GM23338 (cell line): ENCODE measurements at regions not wholly inside any gene's neighbourhood (a gene's known extent, or its start where the extent isn't known, plus 50 kb on each side); places are given as distances from the start of the nearest gene placed in this dataset.

Experiments used
- CREB1 ChIP-seq: fragments of 250-450 bp; sonication (Bioruptor Pico); IDR thresholded peaks from 2 replicates; pipeline ENCODE4 v1.5.0; 2020; ENCODE audit warnings: low read depth, mild to moderate bottlenecking, moderate library complexity
- CTCF ChIP-seq, 2 experiments: fragments of 200-600 bp in 1 of 2; sonication (generic) in 1 of 2; conservative IDR thresholded peaks; 2 replicates each; pipeline versions ENCODE4 v1.5.1 to v1.6.1; 2016 to 2017; ENCODE audit warnings: antibody characterized with exemption in 2 of 2, low read depth in 2 of 2, mild to moderate bottlenecking in 2 of 2, moderate library complexity in 1 of 2
- EZH2 ChIP-seq: fragments of 200-600 bp; sonication (generic); IDR thresholded peaks from one replicate; pipeline ENCODE4 v1.8.0; 2017; ENCODE audit warnings: antibody characterized with exemption, mild to moderate bottlenecking, low read depth; ENCODE audit not compliant: unreplicated experiment
- EZH2phosphoT487 ChIP-seq: fragments of 200-600 bp; sonication (generic); IDR thresholded peaks from one replicate; pipeline ENCODE4 v1.8.1; 2018; ENCODE audit warnings: antibody characterized with exemption; ENCODE audit not compliant: unreplicated experiment
- JUNB ChIP-seq: IDR thresholded peaks from one replicate; pipeline ENCODE4 v1.6.1; 2016; ENCODE audit warnings: antibody characterized with exemption; ENCODE audit not compliant: unreplicated experiment
- NANOG ChIP-seq: IDR thresholded peaks from 2 replicates; pipeline ENCODE4 v1.6.1; 2016; ENCODE audit warnings: antibody characterized with exemption, borderline replicate concordance
- POLR2AphosphoS5 ChIP-seq: IDR thresholded peaks from 2 replicates; pipeline ENCODE4 v1.6.1; 2016; ENCODE audit warnings: antibody characterized with exemption, low read depth
- TF ChIP-seq, protein P1 (sequence below): IDR thresholded peaks from one replicate; pipeline ENCODE4 v1.6.1; 2018; ENCODE audit warnings: antibody characterized with exemption; ENCODE audit not compliant: unreplicated experiment

- TF ChIP-seq CTCF (conservative IDR thresholded peaks at IDR 0.05; ENCODE audit: low read depth in 2 of 2), result no peak
- TF ChIP-seq, protein P1, sequence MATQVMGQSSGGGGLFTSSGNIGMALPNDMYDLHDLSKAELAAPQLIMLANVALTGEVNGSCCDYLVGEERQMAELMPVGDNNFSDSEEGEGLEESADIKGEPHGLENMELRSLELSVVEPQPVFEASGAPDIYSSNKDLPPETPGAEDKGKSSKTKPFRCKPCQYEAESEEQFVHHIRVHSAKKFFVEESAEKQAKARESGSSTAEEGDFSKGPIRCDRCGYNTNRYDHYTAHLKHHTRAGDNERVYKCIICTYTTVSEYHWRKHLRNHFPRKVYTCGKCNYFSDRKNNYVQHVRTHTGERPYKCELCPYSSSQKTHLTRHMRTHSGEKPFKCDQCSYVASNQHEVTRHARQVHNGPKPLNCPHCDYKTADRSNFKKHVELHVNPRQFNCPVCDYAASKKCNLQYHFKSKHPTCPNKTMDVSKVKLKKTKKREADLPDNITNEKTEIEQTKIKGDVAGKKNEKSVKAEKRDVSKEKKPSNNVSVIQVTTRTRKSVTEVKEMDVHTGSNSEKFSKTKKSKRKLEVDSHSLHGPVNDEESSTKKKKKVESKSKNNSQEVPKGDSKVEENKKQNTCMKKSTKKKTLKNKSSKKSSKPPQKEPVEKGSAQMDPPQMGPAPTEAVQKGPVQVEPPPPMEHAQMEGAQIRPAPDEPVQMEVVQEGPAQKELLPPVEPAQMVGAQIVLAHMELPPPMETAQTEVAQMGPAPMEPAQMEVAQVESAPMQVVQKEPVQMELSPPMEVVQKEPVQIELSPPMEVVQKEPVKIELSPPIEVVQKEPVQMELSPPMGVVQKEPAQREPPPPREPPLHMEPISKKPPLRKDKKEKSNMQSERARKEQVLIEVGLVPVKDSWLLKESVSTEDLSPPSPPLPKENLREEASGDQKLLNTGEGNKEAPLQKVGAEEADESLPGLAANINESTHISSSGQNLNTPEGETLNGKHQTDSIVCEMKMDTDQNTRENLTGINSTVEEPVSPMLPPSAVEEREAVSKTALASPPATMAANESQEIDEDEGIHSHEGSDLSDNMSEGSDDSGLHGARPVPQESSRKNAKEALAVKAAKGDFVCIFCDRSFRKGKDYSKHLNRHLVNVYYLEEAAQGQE, result no peak
- no peak for TF ChIP-seq POLR2AphosphoS5
- TF ChIP-seq CREB1 (CRISPR knock-in tag), result no peak
- no peak for TF ChIP-seq NANOG
- no peak for TF ChIP-seq JUNB
- no peak for TF ChIP-seq EZH2phosphoT487
- TF ChIP-seq EZH2, result no peak
These were observed 1152.0 kb upstream of the CDH2 start for GRCh38 chr18:29328932-29329331.
